Suprapubic skin (tissue), 3 donors: ENCODE measurements at regions not wholly inside any gene's neighbourhood (a gene's known extent, or its start where the extent isn't known, plus 50 kb on each side); places are given as distances from the start of the nearest gene placed in this dataset.

Experiments used
- POLR2AphosphoS5 ChIP-seq, 3 donors: sonication (generic); formaldehyde crosslinking; IDR thresholded peaks; one replicate each; pipeline ENCODE4 v1.6.1; 2017; ENCODE audit warnings: antibody characterized with exemption in 3 of 3
- TF ChIP-seq, protein P1 (sequence below), 2 donors: fragments of 200-600 bp in 1 of 2; fragments of 450-650 bp in 1 of 2; sonication (generic) in 1 of 2; IDR thresholded peaks; one replicate each; pipeline ENCODE4 v1.5.1; 2016 to 2019; ENCODE audit warnings: antibody characterized with exemption in 2 of 2, mild to moderate bottlenecking in 1 of 2, moderate library complexity in 1 of 2

DNA sequence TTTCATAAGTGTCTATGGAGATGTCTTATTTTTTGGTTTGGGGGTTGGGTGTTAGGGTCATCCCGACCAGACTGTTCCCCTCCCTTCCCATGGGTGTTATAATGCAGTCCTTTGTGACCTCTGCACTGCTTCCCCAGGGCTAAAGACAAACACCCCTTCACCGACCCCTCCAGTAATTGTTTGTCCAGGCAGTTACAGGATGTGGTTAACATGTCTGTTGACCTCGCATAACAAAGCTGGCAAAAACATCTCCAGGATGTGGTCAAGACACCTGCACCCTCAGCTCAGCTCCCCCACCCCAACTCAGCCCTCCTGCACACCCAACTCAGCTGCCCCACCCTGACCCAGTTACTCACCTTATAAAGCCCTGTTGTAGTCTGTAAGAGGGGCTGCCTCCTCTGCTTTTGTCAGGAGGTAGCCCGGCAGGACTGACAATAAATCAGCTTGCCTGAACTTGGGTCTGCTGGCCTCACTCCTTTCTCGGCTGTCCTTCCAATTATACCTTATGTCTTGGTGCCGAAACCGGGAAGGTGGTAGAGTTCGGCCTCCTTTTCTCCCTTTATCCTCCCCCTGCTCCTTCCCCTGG is 102.2 kb downstream of the ZNF92 start:
- TF ChIP-seq, protein P1, sequence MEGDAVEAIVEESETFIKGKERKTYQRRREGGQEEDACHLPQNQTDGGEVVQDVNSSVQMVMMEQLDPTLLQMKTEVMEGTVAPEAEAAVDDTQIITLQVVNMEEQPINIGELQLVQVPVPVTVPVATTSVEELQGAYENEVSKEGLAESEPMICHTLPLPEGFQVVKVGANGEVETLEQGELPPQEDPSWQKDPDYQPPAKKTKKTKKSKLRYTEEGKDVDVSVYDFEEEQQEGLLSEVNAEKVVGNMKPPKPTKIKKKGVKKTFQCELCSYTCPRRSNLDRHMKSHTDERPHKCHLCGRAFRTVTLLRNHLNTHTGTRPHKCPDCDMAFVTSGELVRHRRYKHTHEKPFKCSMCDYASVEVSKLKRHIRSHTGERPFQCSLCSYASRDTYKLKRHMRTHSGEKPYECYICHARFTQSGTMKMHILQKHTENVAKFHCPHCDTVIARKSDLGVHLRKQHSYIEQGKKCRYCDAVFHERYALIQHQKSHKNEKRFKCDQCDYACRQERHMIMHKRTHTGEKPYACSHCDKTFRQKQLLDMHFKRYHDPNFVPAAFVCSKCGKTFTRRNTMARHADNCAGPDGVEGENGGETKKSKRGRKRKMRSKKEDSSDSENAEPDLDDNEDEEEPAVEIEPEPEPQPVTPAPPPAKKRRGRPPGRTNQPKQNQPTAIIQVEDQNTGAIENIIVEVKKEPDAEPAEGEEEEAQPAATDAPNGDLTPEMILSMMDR (IDR thresholded peaks at IDR 0.05), result no peak
- no peak for TF ChIP-seq POLR2AphosphoS5 (IDR thresholded peaks at IDR 0.05)
